ENCODE measurements at regions not wholly inside any gene's neighbourhood (a gene's known extent, or its start where the extent isn't known, plus 50 kb on each side); places are given as distances from the start of the nearest gene placed in this dataset.

DNA sequence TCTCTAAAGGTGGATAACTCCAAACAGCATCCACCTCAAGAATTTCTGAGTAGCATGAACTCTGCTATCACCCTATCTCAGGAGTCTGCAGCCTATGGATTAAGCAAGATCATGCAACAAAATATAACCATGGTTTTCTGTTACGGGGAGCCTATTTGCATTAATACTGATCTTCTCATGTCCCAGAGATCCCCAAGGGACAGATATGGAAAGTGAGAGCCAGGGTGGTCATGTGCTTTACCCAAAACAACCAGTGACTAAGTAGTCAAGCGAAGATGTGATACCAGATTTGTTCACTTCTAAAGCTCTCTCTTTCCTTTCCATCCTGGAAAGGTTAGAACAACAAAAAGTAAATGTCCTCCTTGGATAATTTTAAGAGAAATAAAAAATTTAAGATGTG, 125.1 kb downstream of the PRRX1 start:
- Mint-ChIP-seq H3K36me3 (ENCODE audit: low read depth) (no peaks in the 10 kb centered on the region), H3K9me3 (no peaks in the 10 kb centered on the region), H3K27ac (no peak overlapping the region), H3K4me3 (no peak overlapping the region), H3K4me1 (ENCODE audit: low read depth) (peaks cover 30% of the 10 kb centered on the region), H3K27me3 (ENCODE audit: insufficient read depth) (no peaks in the 10 kb centered on the region)
- TF ChIP-seq, protein P1, sequence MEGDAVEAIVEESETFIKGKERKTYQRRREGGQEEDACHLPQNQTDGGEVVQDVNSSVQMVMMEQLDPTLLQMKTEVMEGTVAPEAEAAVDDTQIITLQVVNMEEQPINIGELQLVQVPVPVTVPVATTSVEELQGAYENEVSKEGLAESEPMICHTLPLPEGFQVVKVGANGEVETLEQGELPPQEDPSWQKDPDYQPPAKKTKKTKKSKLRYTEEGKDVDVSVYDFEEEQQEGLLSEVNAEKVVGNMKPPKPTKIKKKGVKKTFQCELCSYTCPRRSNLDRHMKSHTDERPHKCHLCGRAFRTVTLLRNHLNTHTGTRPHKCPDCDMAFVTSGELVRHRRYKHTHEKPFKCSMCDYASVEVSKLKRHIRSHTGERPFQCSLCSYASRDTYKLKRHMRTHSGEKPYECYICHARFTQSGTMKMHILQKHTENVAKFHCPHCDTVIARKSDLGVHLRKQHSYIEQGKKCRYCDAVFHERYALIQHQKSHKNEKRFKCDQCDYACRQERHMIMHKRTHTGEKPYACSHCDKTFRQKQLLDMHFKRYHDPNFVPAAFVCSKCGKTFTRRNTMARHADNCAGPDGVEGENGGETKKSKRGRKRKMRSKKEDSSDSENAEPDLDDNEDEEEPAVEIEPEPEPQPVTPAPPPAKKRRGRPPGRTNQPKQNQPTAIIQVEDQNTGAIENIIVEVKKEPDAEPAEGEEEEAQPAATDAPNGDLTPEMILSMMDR (IDR thresholded peaks at IDR 0.05), result no peak
- no peak for DNase-seq

DNA sequence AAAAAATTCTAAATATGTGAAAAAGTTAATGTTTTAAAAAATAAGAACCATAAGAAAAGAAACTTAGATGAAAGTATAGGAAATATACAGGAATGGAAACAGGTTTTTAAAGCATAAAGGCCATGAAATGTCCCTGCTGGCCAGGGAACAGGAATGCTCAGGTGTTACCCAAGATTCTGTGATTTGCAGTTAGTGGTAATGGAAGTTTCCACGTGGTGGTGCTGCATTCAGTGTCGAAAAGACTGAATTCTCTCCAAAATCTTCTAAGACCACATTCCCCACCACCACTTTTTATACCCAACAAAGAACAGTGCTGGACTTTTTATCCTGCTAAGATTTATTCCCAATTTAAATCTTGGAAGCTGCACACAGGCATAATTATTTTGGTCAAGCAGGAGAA, 126.2 kb downstream of the PRRX1 start:
- DNase-seq, result no peak
- Mint-ChIP-seq H3K27ac (peak overlapping the region; percentile 59), H3K9me3 (no peaks in the 10 kb centered on the region), H3K4me3 (peak overlapping the region; percentile 38), H3K27me3 (ENCODE audit: insufficient read depth) (no peaks in the 10 kb centered on the region), H3K4me1 (ENCODE audit: low read depth) (peaks cover 30% of the 10 kb centered on the region), H3K36me3 (ENCODE audit: low read depth) (no peaks in the 10 kb centered on the region)
- TF ChIP-seq, protein P1 (IDR thresholded peaks at IDR 0.05), result peak; percentile 13; the same call in 1 of the 2 replicates

DNA sequence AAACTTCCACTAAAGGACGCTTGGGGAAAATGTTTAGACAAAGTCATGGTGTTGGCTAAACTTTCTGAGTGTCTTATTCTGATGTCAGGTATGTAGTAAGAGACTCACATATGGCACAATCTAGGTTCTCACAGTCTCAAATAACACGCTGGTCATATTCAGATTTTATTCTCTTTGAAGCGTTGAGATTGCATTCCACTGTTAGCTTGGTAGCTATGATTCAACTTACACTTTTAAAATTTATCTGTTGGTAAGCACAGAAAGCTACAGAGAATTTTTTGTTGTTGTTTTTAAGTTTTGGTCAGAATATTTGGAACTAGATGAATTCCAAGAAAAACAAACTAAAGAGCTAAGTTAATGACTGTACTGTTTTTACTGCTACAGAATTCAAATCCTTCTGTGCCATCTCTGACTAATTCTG, 126.7 kb downstream of the PRRX1 start:
- no peaks in the 10 kb centered on the region for H3K36me3 Mint-ChIP-seq (ENCODE audit: low read depth)
- peak; percentile 83 for DNase-seq
- H3K4me1 Mint-ChIP-seq (ENCODE audit: low read depth), result peaks cover 30% of the 10 kb centered on the region
- TF ChIP-seq, protein P1 (IDR thresholded peaks at IDR 0.05), result no peak
- no peaks in the 10 kb centered on the region for H3K9me3 Mint-ChIP-seq
- H3K27me3 Mint-ChIP-seq (ENCODE audit: insufficient read depth), result no peaks in the 10 kb centered on the region
- peak overlapping the region; percentile 59 for H3K27ac Mint-ChIP-seq
- peak overlapping the region; percentile 38 for H3K4me3 Mint-ChIP-seq

DNA sequence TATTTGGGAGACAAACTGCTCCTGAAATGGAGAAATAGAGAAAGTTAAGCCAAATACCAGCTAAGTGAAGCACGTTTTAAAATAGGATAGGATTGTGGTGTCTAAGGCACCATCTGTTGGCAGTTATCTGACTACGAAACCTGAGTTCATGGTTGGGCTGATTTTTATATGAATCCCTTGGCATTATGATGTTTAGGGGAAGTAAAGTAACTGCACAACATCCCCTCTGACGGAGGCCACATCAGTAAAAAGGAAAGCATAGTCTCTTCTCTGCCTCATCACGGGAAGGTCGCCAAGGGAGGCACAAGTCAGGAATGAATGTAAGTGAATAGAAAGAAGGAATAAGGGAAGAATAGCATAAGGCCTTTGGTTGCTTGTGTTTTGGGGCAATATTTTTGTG, 128.0 kb downstream of the PRRX1 start:
- TF ChIP-seq, protein P1 (IDR thresholded peaks at IDR 0.05), result no peak
- H3K36me3 Mint-ChIP-seq (ENCODE audit: low read depth), result no peaks in the 10 kb centered on the region
- H3K27me3 Mint-ChIP-seq (ENCODE audit: insufficient read depth), result no peaks in the 10 kb centered on the region
- peak; percentile 41 for DNase-seq
- H3K4me3 Mint-ChIP-seq, result no peak overlapping the region
- H3K27ac Mint-ChIP-seq, result peak overlapping the region; percentile 59
- H3K9me3 Mint-ChIP-seq, result no peaks in the 10 kb centered on the region
- H3K4me1 Mint-ChIP-seq (ENCODE audit: low read depth), result peaks cover 30% of the 10 kb centered on the region

DNA sequence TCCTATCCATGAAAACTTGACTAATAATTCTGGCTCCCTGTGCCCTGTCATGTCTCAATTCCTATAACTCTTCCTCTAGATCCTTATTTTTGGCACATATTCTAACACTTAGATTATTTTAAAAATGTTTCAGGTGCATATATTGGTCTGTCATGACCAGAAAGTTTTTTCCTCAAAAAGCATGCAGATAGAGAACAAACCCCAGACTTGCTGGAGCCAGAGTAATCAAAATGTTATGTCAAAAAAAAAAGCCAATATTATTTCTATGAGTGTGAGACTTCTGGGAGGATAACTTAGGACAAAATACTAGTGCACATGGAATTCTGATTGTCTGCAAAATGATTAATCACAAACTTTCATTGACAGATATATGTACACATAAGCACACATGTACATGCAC, 135.1 kb upstream of the MROH9 start:
- Mint-ChIP-seq H3K36me3 (ENCODE audit: low read depth) (no peaks in the 10 kb centered on the region), H3K4me3 (no peak overlapping the region), H3K27me3 (ENCODE audit: insufficient read depth) (peaks cover 2% of the 10 kb centered on the region; the same call in 1 of the 2 replicates), H3K4me1 (ENCODE audit: low read depth) (peaks cover 29% of the 10 kb centered on the region), H3K9me3 (no peaks in the 10 kb centered on the region), H3K27ac (no peak overlapping the region)
- no peak for DNase-seq
- TF ChIP-seq, protein P1 (IDR thresholded peaks at IDR 0.05), result no peak

DNA sequence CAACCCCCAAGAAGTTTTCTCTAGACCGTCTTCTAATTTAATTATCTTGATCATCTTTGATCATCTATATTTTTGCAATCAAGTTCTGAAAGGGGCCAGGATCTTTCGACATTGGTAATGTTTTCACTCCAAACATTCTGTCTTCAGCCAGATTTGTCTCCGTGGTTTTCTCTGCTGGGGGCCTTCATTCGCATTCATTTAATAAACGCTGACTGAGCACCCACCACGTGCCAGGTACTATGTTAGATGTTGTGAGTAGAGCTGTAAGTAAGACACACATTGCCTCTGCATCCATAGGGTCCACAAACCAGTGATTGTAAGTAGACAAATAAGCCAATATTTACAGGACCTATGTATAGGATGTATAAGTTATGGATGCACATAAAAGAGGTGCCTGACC, 134.5 kb upstream of the MROH9 start:
- TF ChIP-seq, protein P1 (IDR thresholded peaks at IDR 0.05), result no peak
- Mint-ChIP-seq H3K36me3 (ENCODE audit: low read depth) (no peaks in the 10 kb centered on the region), H3K27ac (no peak overlapping the region), H3K4me3 (no peak overlapping the region), H3K9me3 (no peaks in the 10 kb centered on the region), H3K27me3 (ENCODE audit: insufficient read depth) (peaks cover 2% of the 10 kb centered on the region; the same call in 1 of the 2 replicates), H3K4me1 (ENCODE audit: low read depth) (peaks cover 34% of the 10 kb centered on the region)
- no peak for DNase-seq
